BE2C (cell line): ENCODE measurements at regions not wholly inside any gene's neighbourhood (a gene's known extent, or its start where the extent isn't known, plus 50 kb on each side); places are given as distances from the start of the nearest gene placed in this dataset.

Source experiments
- DNase-seq: peaks from one replicate; pipeline ENCODE4 v3.0.0-alpha.2; 2020
- H3K27me3 ChIP-seq: fragments of 250-450 bp; sonication (Bioruptor Pico); 2 replicates; pipeline ENCODE4 v1.5.1; 2020; ENCODE audit warnings: mild to moderate bottlenecking
- H3K36me3 ChIP-seq: fragments of 250-450 bp; sonication (Bioruptor Pico); 2 replicates; pipeline ENCODE4 v1.5.1; 2020; ENCODE audit warnings: mild to moderate bottlenecking
- H3K4me1 ChIP-seq: fragments of 250-450 bp; sonication (Bioruptor Pico); 2 replicates; pipeline ENCODE4 v1.5.1; 2020
- H3K4me3 ChIP-seq: 2 replicates; pipeline ENCODE4 v1.5.1; 2011; ENCODE audit warnings: low read depth, low read length
- H3K9me3 ChIP-seq: fragments of 250-450 bp; sonication (Bioruptor Pico); 2 replicates; pipeline ENCODE4 v1.5.1; 2020
- CTCF ChIP-seq: IDR thresholded peaks from 2 replicates; pipeline ENCODE4 v1.5.1; 2012; ENCODE audit warnings: mild to moderate bottlenecking, low read depth, low read length

- H3K4me1 ChIP-seq = no peaks in the 10 kb centered on the region
- no peak for TF ChIP-seq CTCF
Measured at GRCh38 chr3:124607163-124607562, 123.1 kb upstream of the UMPS start.

GRCh38 chr3:124609402-124609801 is 120.8 kb upstream of the UMPS start:
- DNase-seq = no peak
- Histone ChIP-seq H3K4me1 (no peaks in the 10 kb centered on the region), H3K4me3 (no peak overlapping the region), H3K9me3 (no peaks in the 10 kb centered on the region), H3K27me3 (no peaks in the 10 kb centered on the region), H3K36me3 (no peaks in the 10 kb centered on the region)
- TF ChIP-seq CTCF = no peak

More at GRCh38 chr3:124607163-124607562, 123.1 kb upstream of the UMPS start:
- Histone ChIP-seq H3K27me3 (no peaks in the 10 kb centered on the region), H3K4me3 (no peak overlapping the region), H3K36me3 (no peaks in the 10 kb centered on the region), H3K9me3 (no peaks in the 10 kb centered on the region)
- no peak for DNase-seq

GRCh38 chr3:124610130-124610529 is 120.1 kb upstream of the UMPS start:
- Histone ChIP-seq H3K27me3 (no peaks in the 10 kb centered on the region), H3K4me3 (no peak overlapping the region), H3K4me1 (no peaks in the 10 kb centered on the region), H3K36me3 (no peaks in the 10 kb centered on the region), H3K9me3 (no peaks in the 10 kb centered on the region)
- TF ChIP-seq CTCF = no peak
- no peak for DNase-seq

GRCh38 chr3:124611520-124611919 is 118.7 kb upstream of the UMPS start:
- Histone ChIP-seq H3K27me3 (no peaks in the 10 kb centered on the region), H3K9me3 (no peaks in the 10 kb centered on the region), H3K4me3 (no peak overlapping the region), H3K36me3 (no peaks in the 10 kb centered on the region), H3K4me1 (no peaks in the 10 kb centered on the region)
- no peak for TF ChIP-seq CTCF
- no peak for DNase-seq

- H3K27me3 ChIP-seq = no peaks in the 10 kb centered on the region
- TF ChIP-seq CTCF = no peak
Measured at GRCh38 chr3:124615896-124616543, 114.2 kb upstream of the UMPS start.

GRCh38 chr3:124617177-124617576 is 113.1 kb upstream of the UMPS start:
- no peak overlapping the region for H3K4me3 ChIP-seq
- peaks cover 18% of the 10 kb centered on the region for H3K4me1 ChIP-seq
- no peak for DNase-seq
- no peaks in the 10 kb centered on the region for H3K27me3 ChIP-seq
- H3K36me3 ChIP-seq = no peaks in the 10 kb centered on the region
- TF ChIP-seq CTCF = no peak
- no peaks in the 10 kb centered on the region for H3K9me3 ChIP-seq

More at GRCh38 chr3:124615896-124616543, 114.2 kb upstream of the UMPS start:
- H3K9me3 ChIP-seq = no peaks in the 10 kb centered on the region
- H3K4me1 ChIP-seq = peaks cover 9% of the 10 kb centered on the region
- no peak for DNase-seq
- H3K36me3 ChIP-seq = no peaks in the 10 kb centered on the region
- H3K4me3 ChIP-seq = no peak overlapping the region
